ENCODE measurements at regions not wholly inside any gene's neighbourhood (a gene's known extent, or its start where the extent isn't known, plus 50 kb on each side); places are given as distances from the start of the nearest gene placed in this dataset.

DNA sequence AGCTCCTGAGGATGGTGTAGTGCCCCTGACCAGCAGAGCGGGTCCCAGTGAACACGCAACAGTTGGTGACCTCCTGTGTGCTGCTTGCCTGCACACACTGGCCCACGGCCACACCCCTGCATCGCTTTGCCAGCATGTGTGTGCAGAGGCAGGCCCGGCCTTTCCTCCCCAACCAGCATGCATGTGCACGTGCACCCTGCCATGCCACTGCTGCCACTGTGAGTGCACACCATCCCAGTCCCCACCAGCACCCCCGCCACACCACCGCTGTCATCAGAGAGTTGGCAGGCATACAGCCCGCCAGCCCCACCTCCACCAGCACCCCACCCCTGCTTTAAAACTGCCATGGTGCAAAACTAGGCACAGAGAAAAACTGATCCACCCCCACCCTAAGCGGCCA, 197.4 kb upstream of the SRD5A2 start:
- TF ChIP-seq, protein P1, sequence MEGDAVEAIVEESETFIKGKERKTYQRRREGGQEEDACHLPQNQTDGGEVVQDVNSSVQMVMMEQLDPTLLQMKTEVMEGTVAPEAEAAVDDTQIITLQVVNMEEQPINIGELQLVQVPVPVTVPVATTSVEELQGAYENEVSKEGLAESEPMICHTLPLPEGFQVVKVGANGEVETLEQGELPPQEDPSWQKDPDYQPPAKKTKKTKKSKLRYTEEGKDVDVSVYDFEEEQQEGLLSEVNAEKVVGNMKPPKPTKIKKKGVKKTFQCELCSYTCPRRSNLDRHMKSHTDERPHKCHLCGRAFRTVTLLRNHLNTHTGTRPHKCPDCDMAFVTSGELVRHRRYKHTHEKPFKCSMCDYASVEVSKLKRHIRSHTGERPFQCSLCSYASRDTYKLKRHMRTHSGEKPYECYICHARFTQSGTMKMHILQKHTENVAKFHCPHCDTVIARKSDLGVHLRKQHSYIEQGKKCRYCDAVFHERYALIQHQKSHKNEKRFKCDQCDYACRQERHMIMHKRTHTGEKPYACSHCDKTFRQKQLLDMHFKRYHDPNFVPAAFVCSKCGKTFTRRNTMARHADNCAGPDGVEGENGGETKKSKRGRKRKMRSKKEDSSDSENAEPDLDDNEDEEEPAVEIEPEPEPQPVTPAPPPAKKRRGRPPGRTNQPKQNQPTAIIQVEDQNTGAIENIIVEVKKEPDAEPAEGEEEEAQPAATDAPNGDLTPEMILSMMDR (conservative IDR thresholded peaks at IDR 0.05) = no peak
- TF ChIP-seq ZFX (IDR thresholded peaks at IDR 0.05) = no peak

All from C4-2B (cell line).